Dendritic cell treated with granulocyte-macrophage colony-stimulating factor and Interleukin-4, amounts not matched to agents 40 ng/mL and 50 ng/mL, for 4 days (primary cell): ENCODE measurements at regions not wholly inside any gene's neighbourhood (a gene's known extent, or its start where the extent isn't known, plus 50 kb on each side); places are given as distances from the start of the nearest gene placed in this dataset.
"Not testable (repeated sequence)": the region's sequence is repeated elsewhere in the genome, so short reads cannot be mapped to it uniquely, and the experiment has no call there.

Source experiments
- H3K27ac Mint-ChIP-seq: one replicate; pipeline ENCODE4 v1.8.0; 2022; ENCODE audit warnings: mild to moderate bottlenecking, mixed read lengths
- H3K27me3 Mint-ChIP-seq: one replicate; pipeline ENCODE4 v1.8.0; 2022; ENCODE audit warnings: mild to moderate bottlenecking, mixed read lengths
- H3K36me3 Mint-ChIP-seq: one replicate; pipeline ENCODE4 v1.8.0; 2022; ENCODE audit warnings: low read depth, mixed read lengths
- H3K4me1 Mint-ChIP-seq: one replicate; pipeline ENCODE4 v1.8.0; 2022; ENCODE audit warnings: low read depth, mixed read lengths
- H3K4me3 Mint-ChIP-seq: one replicate; pipeline ENCODE4 v1.8.0; 2022; ENCODE audit warnings: mild to moderate bottlenecking, moderate library complexity, mixed read lengths
- H3K9me3 Mint-ChIP-seq: one replicate; pipeline ENCODE4 v1.8.0; 2022; ENCODE audit warnings: mixed read lengths
- intact Hi-C: fragments of 100-400 bp; cut with micrococcal nuclease; formaldehyde crosslinking; loops from one replicate; pipeline ENCODE4 v1.15.0; 2022

DNA sequence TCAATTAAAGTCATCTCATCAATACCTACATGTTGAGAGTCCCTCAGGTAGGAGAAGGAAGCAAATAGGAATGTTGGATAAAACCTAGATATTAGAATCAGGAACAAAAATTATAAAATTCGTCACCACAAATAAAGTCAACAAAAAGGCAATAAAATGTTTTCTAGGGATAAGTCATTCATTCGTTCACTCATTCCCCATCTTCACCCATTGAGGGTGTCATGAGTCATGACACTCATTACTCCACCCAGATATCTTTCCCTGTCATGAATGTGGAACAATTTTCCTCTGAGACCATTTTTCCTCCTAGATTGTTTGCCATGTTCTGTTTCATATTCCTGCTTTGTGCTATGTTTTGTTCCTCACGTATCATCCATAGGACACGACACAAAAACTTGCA is 50.9 kb upstream of the OLIG3 start:
- no peak overlapping the region for H3K4me3 Mint-ChIP-seq
- H3K27ac Mint-ChIP-seq, result no peak overlapping the region
- H3K27me3 Mint-ChIP-seq, result peaks cover 28% of the 10 kb centered on the region
- no peaks in the 10 kb centered on the region for H3K4me1 Mint-ChIP-seq
- intact Hi-C loops, result no loop called here
- no peaks in the 10 kb centered on the region for H3K9me3 Mint-ChIP-seq
- no peaks in the 10 kb centered on the region for H3K36me3 Mint-ChIP-seq

- no peak overlapping the region for H3K4me3 Mint-ChIP-seq
- H3K36me3 Mint-ChIP-seq, result no peaks in the 10 kb centered on the region
- H3K9me3 Mint-ChIP-seq, result no peaks in the 10 kb centered on the region
Measured at GRCh38 chr6:137547186-137547585, 53.0 kb upstream of the OLIG3 start.

GRCh38 chr6:137547601-137548000 is 53.4 kb upstream of the OLIG3 start:
- H3K36me3 Mint-ChIP-seq, result no peaks in the 10 kb centered on the region
- no peaks in the 10 kb centered on the region for H3K4me1 Mint-ChIP-seq
- intact Hi-C loops, result no loop called here
- no peaks in the 10 kb centered on the region for H3K9me3 Mint-ChIP-seq
- H3K27me3 Mint-ChIP-seq, result peaks cover 29% of the 10 kb centered on the region
- H3K27ac Mint-ChIP-seq, result no peak overlapping the region
- H3K4me3 Mint-ChIP-seq, result no peak overlapping the region

More at GRCh38 chr6:137547186-137547585, 53.0 kb upstream of the OLIG3 start:
- H3K27ac Mint-ChIP-seq, result no peak overlapping the region
- intact Hi-C loops, result no loop called here
- H3K4me1 Mint-ChIP-seq, result no peaks in the 10 kb centered on the region
- H3K27me3 Mint-ChIP-seq, result peaks cover 29% of the 10 kb centered on the region

GRCh38 chr6:137549106-137549505 is 54.9 kb upstream of the OLIG3 start:
- no peaks in the 10 kb centered on the region for H3K36me3 Mint-ChIP-seq

DNA sequence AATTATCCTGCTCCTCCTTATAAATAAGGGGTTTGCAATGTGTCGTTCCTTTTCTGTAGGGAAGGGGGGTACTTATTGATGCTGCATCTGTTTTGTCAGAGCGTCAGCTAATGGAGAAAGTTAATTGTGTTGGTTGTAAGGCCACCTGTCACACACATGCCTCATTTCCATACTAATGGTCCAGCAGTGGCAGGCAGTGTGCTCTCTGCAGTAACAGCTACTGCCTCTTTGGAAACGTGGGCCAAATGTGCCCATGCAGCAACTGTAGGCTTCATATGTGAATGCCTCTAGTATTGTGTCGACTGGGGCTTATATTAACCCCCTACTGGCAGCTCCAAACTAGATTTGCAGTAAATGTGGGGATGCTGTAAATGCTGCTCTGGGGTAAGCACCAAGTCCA is 56.3 kb upstream of the OLIG3 start:
- Mint-ChIP-seq H3K4me1 (no peaks in the 10 kb centered on the region), H3K36me3 (no peaks in the 10 kb centered on the region), H3K27ac (no peak overlapping the region), H3K27me3 (peaks cover 23% of the 10 kb centered on the region), H3K4me3 (no peak overlapping the region), H3K9me3 (no peaks in the 10 kb centered on the region)
- intact Hi-C loops, result no loop called here

More at GRCh38 chr6:137549106-137549505, 54.9 kb upstream of the OLIG3 start:
- H3K27ac Mint-ChIP-seq, result no peak overlapping the region
- intact Hi-C loops, result no loop called here
- no peaks in the 10 kb centered on the region for H3K9me3 Mint-ChIP-seq
- H3K4me3 Mint-ChIP-seq, result no peak overlapping the region
- no peaks in the 10 kb centered on the region for H3K4me1 Mint-ChIP-seq
- peaks cover 24% of the 10 kb centered on the region for H3K27me3 Mint-ChIP-seq

GRCh38 chr6:137552146-137552545 is 58.0 kb upstream of the OLIG3 start:
- intact Hi-C loops, result no loop called here
- Mint-ChIP-seq H3K36me3 (no peaks in the 10 kb centered on the region), H3K27me3 (peaks cover 22% of the 10 kb centered on the region), H3K9me3 (no peaks in the 10 kb centered on the region), H3K4me1 (no peaks in the 10 kb centered on the region), H3K27ac (no peak overlapping the region), H3K4me3 (no peak overlapping the region)

DNA sequence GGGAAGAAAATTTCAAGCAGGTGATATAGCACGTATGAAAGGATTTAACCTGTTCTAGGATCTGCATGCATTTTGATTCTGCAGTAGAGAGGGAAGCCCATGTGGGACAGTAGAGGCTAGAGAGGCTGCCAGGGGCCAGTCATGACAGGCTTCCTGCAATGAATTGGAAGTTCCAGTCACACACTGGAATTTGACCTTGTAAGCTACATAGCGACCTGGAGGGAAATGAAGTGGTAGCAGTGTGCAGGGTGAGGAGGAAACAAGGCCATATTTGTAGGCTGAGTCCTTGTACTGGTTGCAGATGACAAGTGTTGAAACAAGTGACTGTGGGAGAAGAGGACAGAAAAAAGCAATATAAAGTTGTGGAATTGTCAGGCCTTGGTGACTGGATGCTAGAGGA is 58.6 kb upstream of the OLIG3 start:
- H3K4me1 Mint-ChIP-seq, result no peaks in the 10 kb centered on the region
- H3K4me3 Mint-ChIP-seq, result no peak overlapping the region
- H3K27ac Mint-ChIP-seq, result no peak overlapping the region
- peaks cover 20% of the 10 kb centered on the region for H3K27me3 Mint-ChIP-seq
- H3K36me3 Mint-ChIP-seq, result no peaks in the 10 kb centered on the region
- H3K9me3 Mint-ChIP-seq, result no peaks in the 10 kb centered on the region
- intact Hi-C loops, result no loop called here

DNA sequence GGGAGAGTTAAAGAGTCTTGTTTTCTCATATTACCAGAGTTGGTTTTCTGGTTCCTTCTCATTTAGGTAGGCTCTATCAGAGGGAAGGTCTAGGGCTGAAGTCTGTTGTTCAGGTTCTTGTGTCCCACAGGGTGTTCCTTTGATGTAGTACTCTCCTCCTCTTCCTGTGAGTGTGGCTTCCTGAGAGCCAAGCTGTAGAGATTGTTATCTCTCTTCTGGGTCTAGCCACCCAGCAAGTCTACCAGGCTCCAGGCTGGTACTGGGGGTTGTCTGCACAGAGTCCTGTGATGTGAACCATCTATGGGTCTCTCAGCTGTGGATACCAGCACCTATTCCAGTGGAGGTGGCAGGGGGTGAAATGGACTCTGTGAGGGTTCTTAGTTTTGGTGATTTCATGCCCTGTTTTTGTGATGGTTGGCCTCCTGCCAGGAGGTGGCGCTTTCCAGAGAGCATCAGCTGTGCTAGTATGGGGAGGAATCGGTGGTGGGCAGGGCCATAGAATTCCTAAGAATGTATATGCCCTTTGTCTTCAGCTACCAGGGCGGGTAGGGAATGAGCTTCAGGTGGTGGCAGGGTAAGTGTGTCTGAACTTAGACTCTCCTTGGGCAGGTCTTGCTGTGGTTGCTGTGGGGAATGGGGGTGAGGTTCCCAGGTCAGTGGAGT is 65.5 kb upstream of the OLIG3 start:
- H3K9me3 Mint-ChIP-seq, H3K27ac Mint-ChIP-seq, intact Hi-C loops: not testable (repeated sequence)

DNA sequence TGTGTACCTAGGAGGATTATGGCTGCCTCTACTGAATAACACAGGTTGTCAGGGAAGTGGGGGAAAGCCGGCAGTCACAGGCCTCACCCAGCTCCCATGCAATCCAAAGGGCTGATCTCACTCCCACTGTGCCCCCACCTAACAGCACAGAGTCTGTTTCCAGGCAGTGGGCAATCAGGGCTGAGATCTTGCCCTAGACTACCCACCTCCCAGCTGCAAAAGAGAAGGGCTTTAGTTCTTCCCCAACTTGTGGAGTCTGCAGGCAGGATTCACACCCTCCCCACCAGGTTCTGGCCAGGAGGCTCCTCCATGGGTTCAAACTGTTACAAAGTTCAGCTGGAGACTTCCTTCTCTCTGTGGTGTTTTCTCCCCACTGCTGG is 66.0 kb upstream of the OLIG3 start:
- Mint-ChIP-seq H3K9me3 (no peaks in the 10 kb centered on the region), H3K27me3 (peaks cover 19% of the 10 kb centered on the region), H3K4me3 (no peak overlapping the region), H3K27ac (no peak overlapping the region), H3K4me1 (no peaks in the 10 kb centered on the region), H3K36me3 (no peaks in the 10 kb centered on the region)
- intact Hi-C loops, result no loop called here

More for the DNA sequence above, 65.5 kb upstream of the OLIG3 start:
- H3K27me3 Mint-ChIP-seq, result peaks cover 20% of the 10 kb centered on the region
- not testable (repeated sequence) for H3K4me3 Mint-ChIP-seq, H3K36me3 Mint-ChIP-seq, H3K4me1 Mint-ChIP-seq

DNA sequence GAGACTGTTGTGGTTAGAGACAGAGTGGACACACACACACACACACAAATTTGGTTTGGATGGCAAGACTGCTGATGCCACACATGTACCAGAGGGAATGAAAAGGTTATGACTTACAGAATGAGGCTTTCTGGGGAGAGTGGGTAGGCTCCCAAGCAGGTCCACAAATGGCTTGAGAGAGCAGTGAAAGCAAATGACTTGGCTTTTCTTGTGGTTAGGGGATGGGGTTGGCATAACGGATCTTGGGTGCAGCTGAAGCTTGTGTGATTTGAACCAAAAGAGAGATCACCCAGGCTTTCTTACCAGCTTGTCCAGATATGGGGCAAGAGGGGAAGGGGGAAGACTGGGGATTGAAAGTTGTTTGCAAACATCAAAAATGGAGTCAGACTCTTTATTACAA is 73.9 kb upstream of the OLIG3 start:
- no peak overlapping the region for H3K27ac Mint-ChIP-seq
- H3K27me3 Mint-ChIP-seq, result peaks cover 29% of the 10 kb centered on the region
- H3K4me1 Mint-ChIP-seq, result no peaks in the 10 kb centered on the region
- no peaks in the 10 kb centered on the region for H3K9me3 Mint-ChIP-seq
- no peaks in the 10 kb centered on the region for H3K36me3 Mint-ChIP-seq
- no peak overlapping the region for H3K4me3 Mint-ChIP-seq
- intact Hi-C loops, result no loop called here

DNA sequence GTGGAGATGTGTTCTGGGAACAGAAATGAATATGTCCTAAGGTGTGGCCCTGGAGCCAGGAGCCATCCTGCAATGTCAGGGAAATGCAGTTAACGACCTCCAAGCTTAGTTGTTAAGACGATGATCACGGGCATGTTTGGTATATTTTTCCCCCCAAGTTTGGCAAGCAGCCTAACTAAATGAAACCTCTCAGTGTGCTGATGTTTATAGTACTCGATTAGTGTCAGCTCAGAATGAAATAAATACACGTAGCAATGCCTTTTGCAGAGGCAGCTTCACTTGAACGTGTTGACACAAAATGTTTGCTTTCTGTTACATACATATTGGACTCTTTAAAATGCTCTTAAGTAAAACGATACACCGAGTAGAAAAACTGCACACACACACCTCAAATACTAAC is 76.2 kb upstream of the OLIG3 start:
- Mint-ChIP-seq H3K4me3 (no peak overlapping the region), H3K27ac (no peak overlapping the region), H3K36me3 (no peaks in the 10 kb centered on the region), H3K4me1 (no peaks in the 10 kb centered on the region), H3K9me3 (no peaks in the 10 kb centered on the region), H3K27me3 (peaks cover 38% of the 10 kb centered on the region)
- intact Hi-C loops, result no loop called here

DNA sequence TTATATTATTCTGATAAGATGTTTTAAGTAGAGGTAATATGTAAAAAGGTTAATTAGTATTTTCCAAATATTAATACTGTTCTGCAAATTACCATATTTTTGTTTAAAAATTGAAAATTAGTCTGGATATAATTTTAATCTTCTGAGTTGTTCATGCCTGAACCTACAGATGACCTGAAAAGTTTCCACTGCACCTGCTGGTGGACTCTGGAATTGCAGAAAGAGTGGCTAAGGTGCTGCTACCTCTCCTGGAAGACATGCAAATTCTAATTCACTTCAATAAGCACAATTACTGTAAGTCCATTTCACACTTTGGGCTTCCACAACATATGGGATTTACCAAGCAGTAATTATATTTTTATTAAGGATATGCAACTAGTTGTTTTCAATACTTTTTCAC is 77.7 kb upstream of the OLIG3 start:
- peaks cover 38% of the 10 kb centered on the region for H3K27me3 Mint-ChIP-seq
- no peak overlapping the region for H3K27ac Mint-ChIP-seq
- intact Hi-C loops, result no loop called here
- H3K36me3 Mint-ChIP-seq, result no peaks in the 10 kb centered on the region
- no peaks in the 10 kb centered on the region for H3K4me1 Mint-ChIP-seq
- H3K4me3 Mint-ChIP-seq, result no peak overlapping the region
- no peaks in the 10 kb centered on the region for H3K9me3 Mint-ChIP-seq

- no peaks in the 10 kb centered on the region for H3K9me3 Mint-ChIP-seq
- H3K4me1 Mint-ChIP-seq, result no peaks in the 10 kb centered on the region
- intact Hi-C loops, result no loop called here
- no peak overlapping the region for H3K4me3 Mint-ChIP-seq
- H3K36me3 Mint-ChIP-seq, result no peaks in the 10 kb centered on the region
- H3K27ac Mint-ChIP-seq, result no peak overlapping the region
- H3K27me3 Mint-ChIP-seq, result peaks cover 24% of the 10 kb centered on the region
Measured at GRCh38 chr6:137573739-137574138, 79.5 kb upstream of the OLIG3 start.

- H3K4me1 Mint-ChIP-seq, result no peaks in the 10 kb centered on the region
- H3K27me3 Mint-ChIP-seq, result peaks cover 2% of the 10 kb centered on the region
- peaks cover 7% of the 10 kb centered on the region for H3K9me3 Mint-ChIP-seq
- no peak overlapping the region for H3K27ac Mint-ChIP-seq
- H3K4me3 Mint-ChIP-seq, result no peak overlapping the region
- no peaks in the 10 kb centered on the region for H3K36me3 Mint-ChIP-seq
- intact Hi-C loops, result no loop called here
Measured at GRCh38 chr6:137579612-137580011, 85.4 kb upstream of the OLIG3 start.

- no peak overlapping the region for H3K27ac Mint-ChIP-seq
- H3K4me1 Mint-ChIP-seq, result no peaks in the 10 kb centered on the region
- H3K4me3 Mint-ChIP-seq, result no peak overlapping the region
- peaks cover 7% of the 10 kb centered on the region for H3K9me3 Mint-ChIP-seq
- H3K27me3 Mint-ChIP-seq, result no peaks in the 10 kb centered on the region
- intact Hi-C loops, result no loop called here
- no peaks in the 10 kb centered on the region for H3K36me3 Mint-ChIP-seq
Measured at GRCh38 chr6:137581019-137581707, 87.0 kb upstream of the OLIG3 start.
